Endothelial cell (in vitro differentiated cells): ENCODE measurements at regions not wholly inside any gene's neighbourhood (a gene's known extent, or its start where the extent isn't known, plus 50 kb on each side); places are given as distances from the start of the nearest gene placed in this dataset.

Source experiments
- DNase-seq: peaks from one replicate; pipeline ENCODE4 v3.0.0; 2021; ENCODE audit warnings: low spot score
- H3K27ac Mint-ChIP-seq: one replicate; pipeline ENCODE4 v1.8.0; 2021; ENCODE audit warnings: mixed read lengths, inconsistent platforms; ENCODE audit not compliant: unreplicated experiment
- H3K27me3 Mint-ChIP-seq: one replicate; pipeline ENCODE4 v1.8.0; 2021; ENCODE audit warnings: mild to moderate bottlenecking, moderate library complexity, mixed read lengths, inconsistent platforms; ENCODE audit not compliant: unreplicated experiment
- H3K36me3 Mint-ChIP-seq: one replicate; pipeline ENCODE4 v1.8.0; 2021; ENCODE audit warnings: mild to moderate bottlenecking, low read depth, mixed read lengths, inconsistent platforms; ENCODE audit not compliant: unreplicated experiment
- H3K4me1 Mint-ChIP-seq: one replicate; pipeline ENCODE4 v1.8.0; 2021; ENCODE audit warnings: mild to moderate bottlenecking, mixed read lengths, inconsistent platforms; ENCODE audit not compliant: unreplicated experiment
- H3K4me3 Mint-ChIP-seq: one replicate; pipeline ENCODE4 v1.8.0; 2021; ENCODE audit warnings: mild to moderate bottlenecking, mixed read lengths, inconsistent platforms; ENCODE audit not compliant: unreplicated experiment
- H3K9me3 Mint-ChIP-seq: one replicate; pipeline ENCODE4 v1.8.0; 2021; ENCODE audit warnings: mixed read lengths, inconsistent platforms; ENCODE audit not compliant: unreplicated experiment
- CTCF ChIP-seq: fragments of 200-600 bp; sonication (generic); IDR thresholded peaks from one replicate; pipeline ENCODE4 v1.5.0; 2021; ENCODE audit warnings: antibody characterized with exemption; ENCODE audit not compliant: unreplicated experiment

- TF ChIP-seq CTCF, result no peak
- H3K27ac Mint-ChIP-seq, result no peak overlapping the region
Observed at GRCh38 chr6:112979830-112980229, 632.7 kb downstream of the RFPL4B start.

GRCh38 chr6:112980676-112981075 is 633.5 kb downstream of the RFPL4B start:
- H3K9me3 Mint-ChIP-seq, result no peaks in the 10 kb centered on the region

More at GRCh38 chr6:112979830-112980229, 632.7 kb downstream of the RFPL4B start:
- H3K36me3 Mint-ChIP-seq, result no peaks in the 10 kb centered on the region
- no peaks in the 10 kb centered on the region for H3K9me3 Mint-ChIP-seq
- no peaks in the 10 kb centered on the region for H3K27me3 Mint-ChIP-seq
- no peaks in the 10 kb centered on the region for H3K4me1 Mint-ChIP-seq
- no peak overlapping the region for H3K4me3 Mint-ChIP-seq
- DNase-seq, result no peak

GRCh38 chr6:112983713-112984261 is 636.7 kb downstream of the RFPL4B start:
- no peaks in the 10 kb centered on the region for H3K36me3 Mint-ChIP-seq
- DNase-seq, result no peak
- no peaks in the 10 kb centered on the region for H3K4me1 Mint-ChIP-seq

More at GRCh38 chr6:112980676-112981075, 633.5 kb downstream of the RFPL4B start:
- TF ChIP-seq CTCF, result no peak
- Mint-ChIP-seq H3K27ac (no peak overlapping the region), H3K4me1 (no peaks in the 10 kb centered on the region), H3K27me3 (no peaks in the 10 kb centered on the region), H3K4me3 (no peak overlapping the region), H3K36me3 (no peaks in the 10 kb centered on the region)
- no peak for DNase-seq

GRCh38 chr6:112984899-112985298 is 637.8 kb downstream of the RFPL4B start:
- no peaks in the 10 kb centered on the region for H3K27me3 Mint-ChIP-seq
- H3K4me1 Mint-ChIP-seq, result no peaks in the 10 kb centered on the region
- no peak overlapping the region for H3K4me3 Mint-ChIP-seq
- no peak overlapping the region for H3K27ac Mint-ChIP-seq
- TF ChIP-seq CTCF, result no peak
- no peak for DNase-seq
- H3K36me3 Mint-ChIP-seq, result no peaks in the 10 kb centered on the region
- H3K9me3 Mint-ChIP-seq, result no peaks in the 10 kb centered on the region

More at GRCh38 chr6:112983713-112984261, 636.7 kb downstream of the RFPL4B start:
- no peak for TF ChIP-seq CTCF
- H3K27me3 Mint-ChIP-seq, result no peaks in the 10 kb centered on the region
- no peak overlapping the region for H3K4me3 Mint-ChIP-seq
- H3K27ac Mint-ChIP-seq, result no peak overlapping the region
- H3K9me3 Mint-ChIP-seq, result no peaks in the 10 kb centered on the region

GRCh38 chr6:112986321-112986720 is 639.2 kb downstream of the RFPL4B start:
- TF ChIP-seq CTCF, result no peak

More at GRCh38 chr6:112986321-112986720, 639.2 kb downstream of the RFPL4B start:
- no peaks in the 10 kb centered on the region for H3K4me1 Mint-ChIP-seq
- DNase-seq, result no peak
- no peaks in the 10 kb centered on the region for H3K9me3 Mint-ChIP-seq
- H3K4me3 Mint-ChIP-seq, result no peak overlapping the region
- no peaks in the 10 kb centered on the region for H3K36me3 Mint-ChIP-seq
- no peaks in the 10 kb centered on the region for H3K27me3 Mint-ChIP-seq
- no peak overlapping the region for H3K27ac Mint-ChIP-seq
